A673 (cell line): ENCODE measurements at regions not wholly inside any gene's neighbourhood (a gene's known extent, or its start where the extent isn't known, plus 50 kb on each side); places are given as distances from the start of the nearest gene placed in this dataset.

Experiments used
- BruUV-seq: library from RNA; stranded (reverse); fragments of 400-500 nt; replicated peaks from 2 replicates; lab custom pipeline; 2021; lab: Mats Ljungman, UMichigan
- CTCF ChIA-PET: fragments of 300-600 bp; sonication (Branson Sonifier 250); formaldehyde crosslinking; loops from one replicate; lab custom pipeline; 2022; ENCODE audit warnings: antibody characterized with exemption; lab: Charles Lee
- POLR2A ChIA-PET: fragments of 300-600 bp; sonication (Branson Sonifier 250); formaldehyde crosslinking; loops from one replicate; lab custom pipeline; 2022; ENCODE audit warnings: antibody characterized with exemption; ENCODE audit not compliant: low non-redundant PET; lab: Charles Lee
- DNase-seq: peaks from one replicate; pipeline ENCODE4 v3.0.0-alpha.2; 2015; ENCODE audit warnings: low spot score
- H3K27ac ChIP-seq: fragments of 200-600 bp; sonication (generic); 2 replicates; pipeline ENCODE4 v1.5.1; 2016; ENCODE audit warnings: mixed run types, low read depth, mild to moderate bottlenecking, mixed read lengths, antibody characterized with exemption, low read length; ENCODE audit not compliant: poor library complexity, severe bottlenecking
- H3K27me3 ChIP-seq: fragments of 200-600 bp; sonication (generic); replicated peaks from 2 replicates; pipeline ENCODE4 v1.6.1; 2017; ENCODE audit warnings: mixed run types, low read depth, mild to moderate bottlenecking, mixed read lengths, antibody characterized with exemption, low read length; ENCODE audit not compliant: insufficient read depth, poor library complexity
- H3K36me3 ChIP-seq: fragments of 200-600 bp; sonication (generic); 2 replicates; pipeline ENCODE4 v1.6.1; 2016; ENCODE audit warnings: mixed run types, mild to moderate bottlenecking, mixed read lengths, antibody characterized with exemption, low read length; ENCODE audit not compliant: insufficient read depth, poor library complexity, severe bottlenecking
- H3K4me1 ChIP-seq: fragments of 200-600 bp; sonication (generic); 2 replicates; pipeline ENCODE4 v1.6.1; 2017; ENCODE audit warnings: mixed run types, mild to moderate bottlenecking, mixed read lengths, antibody characterized with exemption, low read length; ENCODE audit not compliant: insufficient read depth, poor library complexity, severe bottlenecking
- H3K4me3 ChIP-seq: fragments of 200-600 bp; sonication (generic); 2 replicates; pipeline ENCODE4 v1.5.1; 2016; ENCODE audit warnings: low read depth, mixed run types, mild to moderate bottlenecking, mixed read lengths, low read length; ENCODE audit not compliant: poor library complexity, severe bottlenecking
- H3K9me3 ChIP-seq: fragments of 200-600 bp; sonication (generic); 2 replicates; pipeline ENCODE4 v1.6.1; 2016; ENCODE audit warnings: mixed run types, low read depth, mild to moderate bottlenecking, mixed read lengths, antibody characterized with exemption, low read length; ENCODE audit not compliant: poor library complexity, severe bottlenecking
- CTCF ChIP-seq: fragments of 300-800, 200-600 bp; sonication (generic); conservative IDR thresholded peaks from 2 replicates; pipeline ENCODE4 v1.5.1; 2017; ENCODE audit warnings: low read depth, mild to moderate bottlenecking, antibody characterized with exemption, low read length, moderate library complexity, mixed read lengths
- EZH2 ChIP-seq: fragments of 200-600 bp; sonication (generic); IDR thresholded peaks from 2 replicates; pipeline ENCODE4 v1.6.1; 2017; ENCODE audit warnings: borderline replicate concordance, low read depth, mild to moderate bottlenecking, mixed read lengths, antibody characterized with exemption, low read length; ENCODE audit not compliant: poor library complexity, severe bottlenecking
- intact Hi-C: fragments of 100-400 bp; cut with micrococcal nuclease; formaldehyde crosslinking; loops from one replicate; pipeline ENCODE4 v1.10.0; 2022; ENCODE audit not compliant: unreplicated experiment

- CTCF ChIA-PET: no interaction called here
- Histone ChIP-seq H3K27me3 (no peaks in the 10 kb centered on the region), H3K36me3 (peaks cover 9% of the 10 kb centered on the region), H3K4me1 (peaks cover 40% of the 10 kb centered on the region), H3K27ac (peak overlapping the region; percentile 84), H3K9me3 (peaks cover 22% of the 10 kb centered on the region), H3K4me3 (no peak overlapping the region)
- DNase-seq: peak; percentile 96
- no peak for TF ChIP-seq EZH2
- no peak for TF ChIP-seq CTCF
- BruUV-seq: no TSS peak
- POLR2A ChIA-PET: no interaction called here
- intact Hi-C loops: no loop called here
These were observed 278.4 kb downstream of the TMX3 start for GRCh38 chr18:68436485-68436884.

DNA sequence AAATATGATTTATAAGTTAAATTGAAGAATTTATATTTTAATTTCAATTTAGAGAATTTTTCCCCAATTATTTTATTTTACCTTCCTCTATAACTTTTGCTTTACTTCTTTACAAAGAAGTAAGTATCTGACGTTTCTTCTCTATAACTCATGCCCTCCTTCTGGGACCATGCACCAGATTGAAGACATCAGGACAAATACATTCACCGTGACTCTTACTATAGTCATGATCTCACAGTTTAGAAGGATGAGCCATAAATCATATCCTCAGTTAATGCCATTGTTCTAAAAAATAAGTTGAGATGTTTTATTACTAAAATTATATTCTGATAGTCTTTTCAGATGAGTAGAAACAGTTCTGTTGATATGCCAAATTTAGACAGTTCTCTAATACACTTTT lies 279.3 kb downstream of the TMX3 start:
- TF ChIP-seq EZH2: no peak
- no peak for TF ChIP-seq CTCF
- Histone ChIP-seq H3K4me1 (peaks cover 31% of the 10 kb centered on the region), H3K9me3 (peaks cover 22% of the 10 kb centered on the region), H3K27me3 (no peaks in the 10 kb centered on the region), H3K36me3 (peaks cover 9% of the 10 kb centered on the region), H3K27ac (peak overlapping the region; percentile 84), H3K4me3 (no peak overlapping the region)
- BruUV-seq: no TSS peak
- ChIA-PET POLR2A (no interaction called here), CTCF (no interaction called here)
- intact Hi-C loops: no loop called here
- no peak for DNase-seq

DNA sequence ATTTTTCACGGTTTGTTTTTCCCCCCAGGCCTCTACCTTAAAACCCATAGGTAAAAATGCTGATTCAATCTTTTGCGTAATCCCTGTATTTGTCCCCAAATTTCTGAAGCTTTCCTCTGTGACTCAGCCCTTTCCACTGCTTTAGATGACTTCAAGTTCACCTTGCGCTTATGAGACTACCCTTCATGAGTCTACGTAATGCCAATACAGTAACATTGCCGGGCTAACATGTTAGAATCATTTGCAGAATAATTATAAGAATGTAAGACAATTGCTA lies 283.0 kb downstream of the TMX3 start:
- Histone ChIP-seq H3K4me3 (no peak overlapping the region), H3K4me1 (peaks cover 23% of the 10 kb centered on the region), H3K36me3 (peaks cover 9% of the 10 kb centered on the region), H3K9me3 (peaks cover 11% of the 10 kb centered on the region), H3K27ac (no peak overlapping the region), H3K27me3 (no peaks in the 10 kb centered on the region)
- ChIA-PET CTCF (no interaction called here), POLR2A (no interaction called here)
- BruUV-seq: no TSS peak
- intact Hi-C loops: no loop called here
- DNase-seq: no peak
- TF ChIP-seq EZH2: no peak

DNA sequence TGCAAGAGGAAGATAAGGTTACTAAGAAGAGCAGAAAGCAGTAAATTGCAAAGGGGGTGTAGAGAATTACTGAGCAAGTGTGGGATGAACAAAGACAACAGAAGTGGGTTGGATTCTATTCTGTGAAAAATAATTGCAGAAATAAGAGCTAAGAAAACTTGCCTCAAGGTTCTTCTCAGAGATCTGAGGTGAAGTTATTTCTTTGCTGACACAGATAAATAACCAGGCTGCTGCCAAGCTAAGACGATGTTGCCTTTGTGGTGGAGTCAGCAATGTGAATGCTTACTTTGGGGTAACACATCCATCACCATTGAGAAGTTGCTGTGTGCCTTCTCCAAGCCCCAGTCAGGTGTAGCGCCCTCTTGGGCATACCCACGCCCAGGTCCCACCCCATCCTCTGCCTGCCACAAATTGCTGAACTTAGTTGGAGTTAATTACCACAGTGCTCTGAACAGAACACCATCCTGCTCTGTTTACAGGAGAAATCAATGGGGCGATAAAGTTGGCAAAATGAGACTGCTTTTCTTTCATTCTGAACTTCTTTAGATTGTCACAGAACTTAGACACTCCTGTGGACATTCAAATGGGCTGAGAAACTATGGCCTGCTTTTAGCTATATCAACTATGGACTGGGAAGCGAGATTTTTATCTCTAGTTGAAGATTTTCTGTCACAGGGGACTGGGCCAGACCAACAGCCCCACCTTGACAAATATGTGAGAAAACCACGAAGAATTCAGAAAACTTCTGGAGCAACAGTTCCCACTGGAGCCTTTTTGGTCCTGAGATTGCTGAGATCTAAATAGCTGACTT lies 283.6 kb downstream of the TMX3 start:
- DNase-seq: no peak
- intact Hi-C loops: no loop called here
- Histone ChIP-seq H3K27ac (no peak overlapping the region), H3K4me1 (peaks cover 20% of the 10 kb centered on the region), H3K9me3 (peaks cover 8% of the 10 kb centered on the region), H3K27me3 (no peaks in the 10 kb centered on the region), H3K4me3 (no peak overlapping the region), H3K36me3 (peaks cover 9% of the 10 kb centered on the region)
- BruUV-seq: no TSS peak
- CTCF ChIA-PET: no interaction called here
- POLR2A ChIA-PET: no interaction called here
- TF ChIP-seq CTCF: no peak
- no peak for TF ChIP-seq EZH2
